ENCODE measurements at regions not wholly inside any gene's neighbourhood (a gene's known extent, or its start where the extent isn't known, plus 50 kb on each side); places are given as distances from the start of the nearest gene placed in this dataset.

GRCh38 chr13:105764486-105764885 lies 771.0 kb downstream of the EFNB2 start:
- Histone ChIP-seq H2AFZ (no peak overlapping the region), H3K4me1 (ENCODE audit: insufficient read depth) (no peaks in the 10 kb centered on the region), H4K20me1 (replicated peaks; ENCODE audit: insufficient read depth) (no peaks in the 10 kb centered on the region), H3K9me2 (ENCODE audit: insufficient read depth) (no peaks in the 10 kb centered on the region), H3F3A (replicated peaks; ENCODE audit: low read depth) (no peaks in the 10 kb centered on the region), H3K36me3 (ENCODE audit: insufficient read depth) (no peaks in the 10 kb centered on the region), H3K27me3 (ENCODE audit: insufficient read depth) (no peaks in the 10 kb centered on the region), H3K4me3 (no peak overlapping the region), H3K79me2 (replicated peaks; ENCODE audit: insufficient read depth) (no peaks in the 10 kb centered on the region), H3K27ac (ENCODE audit: low read depth) (no peak overlapping the region), H3K4me2 (no peak overlapping the region)
- Mint-ChIP-seq H3K4me1 (no peaks in the 10 kb centered on the region), H3K27ac (no peak overlapping the region), H3K4me3 (no peak overlapping the region), H3K36me3 (ENCODE audit: low read depth) (no peaks in the 10 kb centered on the region), H3K27me3 (ENCODE audit: insufficient read depth, low read depth, poor library complexity) (no peaks in the 10 kb centered on the region), H3K9me3 (0 out of 3 replicates have a peak, but pooled peaks cover 2% of the 10 kb centered on the region)
- no peak for DNase-seq (ENCODE audit: low spot score)
- TF ChIP-seq EZH2 (IDR thresholded peaks at IDR 0.05; ENCODE audit: low read depth, unreplicated experiment) = no peak
- no peak for TF ChIP-seq NANOG (IDR thresholded peaks at IDR 0.05; ENCODE audit: borderline replicate concordance)
- no peak for TF ChIP-seq ETS1 (IDR thresholded peaks at IDR 0.05)
- ATAC-seq = no peak

- Histone ChIP-seq H2AFZ (no peak overlapping the region), H4K20me1 (replicated peaks; ENCODE audit: insufficient read depth) (no peaks in the 10 kb centered on the region), H3K4me1 (ENCODE audit: insufficient read depth) (no peaks in the 10 kb centered on the region), H3K9me2 (ENCODE audit: insufficient read depth) (no peaks in the 10 kb centered on the region), H3K4me3 (no peak overlapping the region), H3K79me2 (replicated peaks; ENCODE audit: insufficient read depth) (no peaks in the 10 kb centered on the region), H3F3A (replicated peaks; ENCODE audit: low read depth) (no peaks in the 10 kb centered on the region), H3K4me2 (no peak overlapping the region), H3K36me3 (ENCODE audit: insufficient read depth) (no peaks in the 10 kb centered on the region), H3K27me3 (ENCODE audit: insufficient read depth) (no peaks in the 10 kb centered on the region), H3K27ac (ENCODE audit: low read depth) (no peak overlapping the region)
- ATAC-seq (no peak), DNase-seq (ENCODE audit: low spot score) (no peak)
- H3K27ac Mint-ChIP-seq = no peak overlapping the region
- H3K4me3 Mint-ChIP-seq = no peak overlapping the region
- 0 out of 3 replicates have a peak, but pooled peaks cover 2% of the 10 kb centered on the region for H3K9me3 Mint-ChIP-seq
- no peaks in the 10 kb centered on the region for H3K4me1 Mint-ChIP-seq
- H3K36me3 Mint-ChIP-seq (ENCODE audit: low read depth) = no peaks in the 10 kb centered on the region
- TF ChIP-seq ZNF462 (CRISPR knock-in tag; IDR thresholded peaks at IDR 0.05) = no peak
- TF ChIP-seq ZNF331 (CRISPR knock-in tag; IDR thresholded peaks at IDR 0.05; ENCODE audit: low read depth) = no peak
- no peak for TF ChIP-seq CTCF (conservative IDR thresholded peaks at IDR 0.05; ENCODE audit: low read depth in 2 of 2)
- no peak for TF ChIP-seq JUNB (IDR thresholded peaks at IDR 0.05; ENCODE audit: unreplicated experiment)
- no peak for TF ChIP-seq EZH2 (IDR thresholded peaks at IDR 0.05; ENCODE audit: low read depth, unreplicated experiment)
- no peak for TF ChIP-seq EZH2phosphoT487 (IDR thresholded peaks at IDR 0.05; ENCODE audit: unreplicated experiment)
- no peak for TF ChIP-seq REST (IDR thresholded peaks at IDR 0.05; ENCODE audit: unreplicated experiment)
- no peaks in the 10 kb centered on the region for H3K27me3 Mint-ChIP-seq (ENCODE audit: insufficient read depth, low read depth, poor library complexity)
Measured at GRCh38 chr13:105763851-105764250, 771.6 kb downstream of the EFNB2 start.

Measured in GM23338 (cell line).